Naive thymus-derived CD4-positive, alpha-beta T cell (primary cell): ENCODE measurements at regions not wholly inside any gene's neighbourhood (a gene's known extent, or its start where the extent isn't known, plus 50 kb on each side); places are given as distances from the start of the nearest gene placed in this dataset.

Experiments
- ATAC-seq: fragments of 150-1000 bp; cut with Tn5 transposase; 2 replicates; pipeline ENCODE4 v1.10.0; 2021; ENCODE audit warnings: mild to moderate bottlenecking, moderate library complexity
- CTCF ChIA-PET: fragments of 350-600 bp; sonication (Branson Sonifier 250); formaldehyde crosslinking; loops from one replicate; lab custom pipeline; 2021; ENCODE audit warnings: antibody characterized with exemption; lab: Charles Lee
- POLR2A ChIA-PET: fragments of 350-600 bp; sonication (Branson Sonifier 250); formaldehyde crosslinking; loops from one replicate; lab custom pipeline; 2021; ENCODE audit warnings: antibody characterized with exemption, inconsistent platforms; lab: Charles Lee
- DNase-seq, 9 donors: peaks; one replicate each; pipeline versions ENCODE4 v3.0.0 to v3.0.0-alpha.2; 2020 to 2022; ENCODE audit warnings: mixed read lengths in 1 of 9
- H3K27ac ChIP-seq: one replicate; pipeline ENCODE4 v1.7.0; 2013; ENCODE audit warnings: mild to moderate bottlenecking, low read depth, low read length, moderate library complexity
- H3K27me3 ChIP-seq, 2 donors: one replicate each; pipeline ENCODE4 v1.7.0; 2013; ENCODE audit warnings: low read length in 2 of 2, mild to moderate bottlenecking in 2 of 2, moderate library complexity in 2 of 2; ENCODE audit not compliant: control insufficient read depth in 2 of 2, insufficient read depth in 2 of 2
- H3K36me3 ChIP-seq, 3 experiments: 1 replicate in 2 of 3; 2 replicates in 1 of 3; pipeline ENCODE4 v1.7.0; 2013; ENCODE audit warnings: low read length in 3 of 3, mild to moderate bottlenecking in 3 of 3, moderate library complexity in 1 of 3; ENCODE audit not compliant: insufficient read depth in 3 of 3, control insufficient read depth in 2 of 3
- H3K4me1 ChIP-seq, 2 donors: one replicate each; pipeline ENCODE4 v1.7.0; 2013; ENCODE audit warnings: low read length in 2 of 2, mild to moderate bottlenecking in 2 of 2, moderate library complexity in 1 of 2; ENCODE audit not compliant: control insufficient read depth in 2 of 2, insufficient read depth in 2 of 2
- H3K4me3 ChIP-seq: 2 replicates; pipeline ENCODE4 v1.7.0; 2013; ENCODE audit warnings: mild to moderate bottlenecking, low read length
- H3K9me3 ChIP-seq, 3 experiments: 1 replicate in 2 of 3; 2 replicates in 1 of 3; pipeline ENCODE4 v1.7.0; 2013; ENCODE audit warnings: low read length in 3 of 3; ENCODE audit not compliant: control insufficient read depth in 2 of 3
- H3K27ac Mint-ChIP-seq, 9 donors: one replicate each; pipeline ENCODE4 v1.8.0; 2020 to 2022; ENCODE audit warnings: mixed read lengths in 9 of 9, mild to moderate bottlenecking in 8 of 9, moderate library complexity in 5 of 9, inconsistent platforms in 2 of 9
- H3K27me3 Mint-ChIP-seq, 5 donors: one replicate each; pipeline ENCODE4 v1.8.0; 2021 to 2022; ENCODE audit warnings: mixed read lengths in 5 of 5, mild to moderate bottlenecking in 1 of 5
- H3K36me3 Mint-ChIP-seq, 5 donors: one replicate each; pipeline ENCODE4 v1.8.0; 2020 to 2022; ENCODE audit warnings: mixed read lengths in 5 of 5, mild to moderate bottlenecking in 3 of 5, inconsistent platforms in 1 of 5
- H3K4me1 Mint-ChIP-seq, 7 donors: one replicate each; pipeline ENCODE4 v1.8.0; 2020 to 2022; ENCODE audit warnings: mixed read lengths in 7 of 7, mild to moderate bottlenecking in 3 of 7, inconsistent platforms in 1 of 7
- H3K4me3 Mint-ChIP-seq, 10 donors: one replicate each; pipeline ENCODE4 v1.8.0; 2020 to 2022; ENCODE audit warnings: mild to moderate bottlenecking in 10 of 10, mixed read lengths in 10 of 10, moderate library complexity in 6 of 10, inconsistent platforms in 2 of 10
- H3K9me3 Mint-ChIP-seq, 11 donors: one replicate each; pipeline ENCODE4 v1.8.0; 2020 to 2022; ENCODE audit warnings: mixed read lengths in 11 of 11, mild to moderate bottlenecking in 4 of 11, inconsistent platforms in 1 of 11, moderate library complexity in 1 of 11
- intact Hi-C, 2 donors: fragments of 100-400 bp; cut with micrococcal nuclease; formaldehyde crosslinking; loops; one replicate each; pipeline ENCODE4 v1.15.1; 2023

GRCh38 chr14:86296173-86296572, 766.2 kb downstream of the FLRT2 start:
- ChIA-PET CTCF (no interaction called here), POLR2A (no interaction called here)
- no peak overlapping the region for H3K4me3 ChIP-seq
- H3K9me3 Mint-ChIP-seq, result peaks cover 0 to 14% (median 4%) of the 10 kb centered on the region in 11 donors
- no peaks in the 10 kb centered on the region for H3K36me3 ChIP-seq
- no peak for DNase-seq
- no peaks in the 10 kb centered on the region for H3K4me1 ChIP-seq
- H3K4me3 Mint-ChIP-seq, result no peak overlapping the region
- no peaks in the 10 kb centered on the region for H3K27me3 Mint-ChIP-seq
- H3K27me3 ChIP-seq, result no peaks in the 10 kb centered on the region
- no peaks in the 10 kb centered on the region for H3K36me3 Mint-ChIP-seq
- intact Hi-C loops, result no loop called here
- H3K27ac Mint-ChIP-seq, result no peak overlapping the region
- no peaks in the 10 kb centered on the region for H3K4me1 Mint-ChIP-seq
- H3K9me3 ChIP-seq, result no peaks in the 10 kb centered on the region
- no peak overlapping the region for H3K27ac ChIP-seq
- ATAC-seq, result no peak

- ChIA-PET CTCF (no interaction called here), POLR2A (interaction anchor here (0.7 kb wide), 1 partner anchor 166 kb away, joined by 3 read pairs; no protein-coding TSS in a partner anchor)
- Histone ChIP-seq H3K27me3 (no peaks in the 10 kb centered on the region), H3K27ac (no peak overlapping the region), H3K4me3 (no peak overlapping the region), H3K9me3 (no peaks in the 10 kb centered on the region), H3K4me1 (no peaks in the 10 kb centered on the region), H3K36me3 (no peaks in the 10 kb centered on the region)
- Mint-ChIP-seq H3K4me3 (no peak overlapping the region), H3K27me3 (no peaks in the 10 kb centered on the region), H3K4me1 (peaks cover 0 to 2% (median 0%) of the 10 kb centered on the region in 7 donors), H3K27ac (no peak overlapping the region), H3K9me3 (peaks cover 0 to 9% (median 2%) of the 10 kb centered on the region in 11 donors), H3K36me3 (no peaks in the 10 kb centered on the region)
- intact Hi-C loops, result no loop called here
- DNase-seq (no peak), ATAC-seq (no peak)
Observed at GRCh38 chr14:86288336-86288735, 758.4 kb downstream of the FLRT2 start.

DNA sequence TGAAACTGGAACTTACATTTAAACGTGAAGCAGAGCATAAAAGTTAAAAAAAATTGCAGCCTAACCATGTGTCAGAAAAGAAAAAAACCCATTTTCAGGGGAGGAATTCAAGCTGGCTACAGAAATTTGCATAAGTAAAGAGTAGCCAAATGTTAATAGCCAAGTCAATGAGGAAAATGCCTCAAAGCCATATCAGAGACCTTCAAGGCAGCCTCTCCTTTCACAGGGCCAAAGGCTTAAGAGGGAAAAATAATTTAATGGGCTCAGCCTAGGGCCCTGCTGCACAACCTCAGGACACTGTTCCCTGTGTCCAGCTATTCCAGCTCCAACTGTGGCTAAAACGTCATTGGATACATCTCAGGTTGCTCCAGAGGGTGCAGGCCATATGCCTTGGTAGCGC, 749.5 kb downstream of the FLRT2 start:
- Mint-ChIP-seq H3K27me3 (no peaks in the 10 kb centered on the region), H3K36me3 (peaks cover 0 to 3% (median 0%) of the 10 kb centered on the region in 5 donors), H3K4me3 (no peak overlapping the region), H3K27ac (no peak overlapping the region), H3K9me3 (peaks cover 0 to 12% (median 5%) of the 10 kb centered on the region in 11 donors), H3K4me1 (no peaks in the 10 kb centered on the region)
- Histone ChIP-seq H3K4me3 (no peak overlapping the region), H3K36me3 (no peaks in the 10 kb centered on the region), H3K27me3 (no peaks in the 10 kb centered on the region), H3K27ac (no peak overlapping the region), H3K4me1 (no peaks in the 10 kb centered on the region), H3K9me3 (no peaks in the 10 kb centered on the region)
- DNase-seq (no peak), ATAC-seq (no peak)
- intact Hi-C loops, result no loop called here
- CTCF ChIA-PET, result no interaction called here
- POLR2A ChIA-PET, result no interaction called here

DNA sequence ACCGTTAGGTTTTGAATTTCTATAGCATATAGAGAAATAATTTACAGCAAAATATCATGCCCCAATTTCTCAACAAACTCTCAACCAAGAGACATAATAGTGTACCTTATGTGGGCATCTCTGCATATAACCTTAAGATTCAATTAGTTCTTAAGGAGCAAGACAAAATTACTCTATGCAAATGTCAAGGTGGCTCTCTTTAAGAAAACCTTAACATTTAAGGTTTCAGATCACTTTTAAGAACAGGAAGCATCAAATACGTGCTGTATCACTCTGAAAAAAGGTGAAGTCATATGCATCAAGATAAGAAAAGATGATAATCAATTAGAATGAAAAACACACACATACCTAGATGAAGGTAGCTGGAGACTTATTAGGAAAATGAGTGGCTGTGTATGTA, 728.0 kb downstream of the FLRT2 start:
- no peaks in the 10 kb centered on the region for H3K36me3 ChIP-seq
- H3K4me3 Mint-ChIP-seq, result no peak overlapping the region
- no peaks in the 10 kb centered on the region for H3K4me1 Mint-ChIP-seq
- no peaks in the 10 kb centered on the region for H3K27me3 Mint-ChIP-seq
- intact Hi-C loops, result no loop called here
- H3K4me1 ChIP-seq, result no peaks in the 10 kb centered on the region
- H3K27ac ChIP-seq, result no peak overlapping the region
- no peak overlapping the region for H3K4me3 ChIP-seq
- peaks cover 0 to 3% (median 0%) of the 10 kb centered on the region in 5 donors for H3K36me3 Mint-ChIP-seq
- CTCF ChIA-PET, result no interaction called here
- ATAC-seq, result no peak
- no peak overlapping the region for H3K27ac Mint-ChIP-seq
- H3K27me3 ChIP-seq, result no peaks in the 10 kb centered on the region
- POLR2A ChIA-PET, result no interaction called here
- H3K9me3 ChIP-seq, result no peaks in the 10 kb centered on the region
- peaks cover 0 to 5% (median 0%) of the 10 kb centered on the region in 11 donors for H3K9me3 Mint-ChIP-seq
- DNase-seq, result no peak

- intact Hi-C loops, result no loop called here
- no peak overlapping the region for H3K27ac Mint-ChIP-seq
- H3K4me3 Mint-ChIP-seq, result no peak overlapping the region
- no peak overlapping the region for H3K4me3 ChIP-seq
- H3K4me1 ChIP-seq, result no peaks in the 10 kb centered on the region
- no peaks in the 10 kb centered on the region for H3K36me3 ChIP-seq
- H3K4me1 Mint-ChIP-seq, result no peaks in the 10 kb centered on the region
- H3K9me3 Mint-ChIP-seq, result peaks cover 0 to 15% (median 0%) of the 10 kb centered on the region in 11 donors
- no peak overlapping the region for H3K27ac ChIP-seq
- CTCF ChIA-PET, result no interaction called here
- DNase-seq, result no peak
- H3K9me3 ChIP-seq, result no peaks in the 10 kb centered on the region
- POLR2A ChIA-PET, result no interaction called here
- peak; percentile 51 for ATAC-seq
- H3K36me3 Mint-ChIP-seq, result no peaks in the 10 kb centered on the region
- no peaks in the 10 kb centered on the region for H3K27me3 ChIP-seq
- H3K27me3 Mint-ChIP-seq, result no peaks in the 10 kb centered on the region
Observed at GRCh38 chr14:86243158-86243557, 713.2 kb downstream of the FLRT2 start.

GRCh38 chr14:86237733-86238132, 707.8 kb downstream of the FLRT2 start:
- Histone ChIP-seq H3K4me3 (no peak overlapping the region), H3K4me1 (no peaks in the 10 kb centered on the region), H3K36me3 (no peaks in the 10 kb centered on the region), H3K9me3 (no peaks in the 10 kb centered on the region), H3K27me3 (no peaks in the 10 kb centered on the region), H3K27ac (no peak overlapping the region)
- DNase-seq (no peak), ATAC-seq (no peak)
- H3K27me3 Mint-ChIP-seq, result no peaks in the 10 kb centered on the region
- H3K4me3 Mint-ChIP-seq, result no peak overlapping the region
- ChIA-PET CTCF (no interaction called here), POLR2A (no interaction called here)
- peaks cover 0 to 23% (median 11%) of the 10 kb centered on the region in 11 donors for H3K9me3 Mint-ChIP-seq
- no peaks in the 10 kb centered on the region for H3K36me3 Mint-ChIP-seq
- no peaks in the 10 kb centered on the region for H3K4me1 Mint-ChIP-seq
- intact Hi-C loops, result no loop called here
- H3K27ac Mint-ChIP-seq, result no peak overlapping the region

DNA sequence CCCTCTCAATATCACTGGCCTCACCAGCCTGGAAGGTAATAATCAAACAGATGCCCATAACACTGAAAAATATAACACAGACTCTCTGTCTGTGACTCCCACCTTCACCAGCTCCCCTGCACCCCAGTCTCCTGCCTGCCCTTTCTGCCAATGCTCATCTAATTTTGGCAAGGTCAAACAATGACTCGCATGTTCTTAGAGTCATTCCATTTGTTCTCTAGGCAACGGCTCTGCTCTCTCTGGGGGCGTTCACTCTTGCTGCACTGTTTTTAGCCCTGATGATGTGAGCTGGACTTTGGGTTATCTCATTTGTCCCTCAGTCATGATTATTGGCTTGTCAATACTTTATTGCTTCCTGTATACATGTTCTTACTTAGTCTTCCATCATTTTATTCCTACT, 691.8 kb downstream of the FLRT2 start:
- Mint-ChIP-seq H3K4me3 (no peak overlapping the region), H3K27ac (no peak overlapping the region), H3K4me1 (no peaks in the 10 kb centered on the region), H3K36me3 (no peaks in the 10 kb centered on the region), H3K9me3 (peaks cover 0 to 7% (median 2%) of the 10 kb centered on the region in 11 donors), H3K27me3 (no peaks in the 10 kb centered on the region)
- ChIA-PET POLR2A (no interaction called here), CTCF (no interaction called here)
- no peak overlapping the region for H3K4me3 ChIP-seq
- H3K9me3 ChIP-seq, result no peaks in the 10 kb centered on the region
- no peak overlapping the region for H3K27ac ChIP-seq
- ATAC-seq (no peak), DNase-seq (no peak)
- H3K27me3 ChIP-seq, result no peaks in the 10 kb centered on the region
- intact Hi-C loops, result no loop called here
- H3K36me3 ChIP-seq, result no peaks in the 10 kb centered on the region
- H3K4me1 ChIP-seq, result no peaks in the 10 kb centered on the region
